ENCODE measurements at regions not wholly inside any gene's neighbourhood (a gene's known extent, or its start where the extent isn't known, plus 50 kb on each side); places are given as distances from the start of the nearest gene placed in this dataset.

DNA sequence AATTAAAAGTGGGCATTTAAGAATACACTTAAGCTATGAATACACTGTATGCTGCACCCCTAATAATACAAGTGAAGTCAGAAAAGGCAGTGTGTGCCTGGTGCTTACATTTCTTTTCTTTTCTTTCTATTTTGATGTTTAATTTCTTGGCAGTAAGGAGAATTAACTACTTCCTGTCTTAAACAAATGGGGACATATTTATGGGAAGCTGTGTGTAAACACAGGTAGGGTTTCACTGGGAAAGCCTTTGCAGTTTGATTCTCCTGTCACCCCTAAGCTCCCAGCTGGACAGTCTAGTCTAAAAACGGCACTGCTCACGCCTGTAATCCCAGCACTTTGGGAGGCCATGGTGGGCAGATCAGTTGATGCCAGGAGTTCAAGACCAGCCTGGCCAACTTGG, 146.0 kb downstream of the MIS18A start:
- FAIRE-seq: no peak

DNA sequence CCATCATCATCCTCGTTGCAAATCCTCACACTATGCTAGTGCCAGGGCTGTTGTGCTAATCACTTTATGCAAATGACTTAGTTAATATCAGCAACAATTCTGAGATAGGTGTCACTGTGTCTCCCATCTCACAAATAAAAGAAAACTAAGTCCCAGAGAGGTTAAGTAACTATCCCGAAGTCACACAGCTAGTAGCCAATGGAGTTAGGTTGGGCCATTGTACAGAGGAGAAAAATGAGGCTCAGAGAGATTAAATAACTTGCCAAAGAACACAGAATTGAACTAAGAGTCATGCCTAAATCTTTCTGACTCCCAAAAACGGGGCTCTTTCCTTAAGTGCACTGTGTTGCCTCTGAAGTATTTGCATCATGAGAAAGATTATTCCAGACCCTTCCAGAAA, 146.4 kb downstream of the MIS18A start:
- no peak for FAIRE-seq

DNA sequence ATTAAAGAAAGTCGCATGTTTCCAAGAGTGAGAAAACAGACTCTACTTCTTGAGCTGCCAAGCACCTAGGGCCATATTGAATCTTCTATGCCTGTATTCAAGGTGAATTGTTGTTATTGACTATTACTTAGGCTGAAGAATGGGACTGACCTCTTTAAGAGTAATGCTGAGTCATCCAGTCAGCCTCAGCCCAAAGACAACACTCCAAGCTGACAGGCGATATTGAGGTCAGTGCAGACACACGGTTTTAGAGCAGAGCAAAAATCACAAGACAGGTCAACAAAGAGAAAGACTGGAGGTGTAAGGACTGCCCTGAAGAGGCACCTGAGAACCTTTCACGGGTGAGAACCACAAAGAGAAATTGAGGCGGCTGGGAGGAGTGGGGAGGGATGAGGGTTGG, 146.9 kb downstream of the MIS18A start:
- no peak for FAIRE-seq

DNA sequence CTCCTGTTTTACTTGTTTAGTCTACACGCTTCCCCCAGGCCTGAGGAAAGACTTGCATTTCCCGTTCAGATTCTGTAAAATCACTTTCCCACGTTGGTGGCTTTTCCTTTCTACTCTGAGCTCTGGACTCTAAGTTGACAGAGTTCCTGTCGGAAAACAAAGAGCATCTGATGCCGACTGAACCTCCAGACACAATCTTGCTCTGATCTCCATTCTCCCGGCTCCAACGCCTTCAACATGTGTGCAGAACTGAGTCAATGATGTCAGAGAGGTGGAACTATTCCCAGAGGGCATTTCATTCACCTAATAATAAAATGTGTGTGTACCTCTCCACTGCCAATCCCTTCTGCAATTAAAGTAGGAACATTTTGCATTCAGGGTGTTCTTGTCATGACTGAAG, 147.7 kb downstream of the MIS18A start:
- FAIRE-seq: no peak

DNA sequence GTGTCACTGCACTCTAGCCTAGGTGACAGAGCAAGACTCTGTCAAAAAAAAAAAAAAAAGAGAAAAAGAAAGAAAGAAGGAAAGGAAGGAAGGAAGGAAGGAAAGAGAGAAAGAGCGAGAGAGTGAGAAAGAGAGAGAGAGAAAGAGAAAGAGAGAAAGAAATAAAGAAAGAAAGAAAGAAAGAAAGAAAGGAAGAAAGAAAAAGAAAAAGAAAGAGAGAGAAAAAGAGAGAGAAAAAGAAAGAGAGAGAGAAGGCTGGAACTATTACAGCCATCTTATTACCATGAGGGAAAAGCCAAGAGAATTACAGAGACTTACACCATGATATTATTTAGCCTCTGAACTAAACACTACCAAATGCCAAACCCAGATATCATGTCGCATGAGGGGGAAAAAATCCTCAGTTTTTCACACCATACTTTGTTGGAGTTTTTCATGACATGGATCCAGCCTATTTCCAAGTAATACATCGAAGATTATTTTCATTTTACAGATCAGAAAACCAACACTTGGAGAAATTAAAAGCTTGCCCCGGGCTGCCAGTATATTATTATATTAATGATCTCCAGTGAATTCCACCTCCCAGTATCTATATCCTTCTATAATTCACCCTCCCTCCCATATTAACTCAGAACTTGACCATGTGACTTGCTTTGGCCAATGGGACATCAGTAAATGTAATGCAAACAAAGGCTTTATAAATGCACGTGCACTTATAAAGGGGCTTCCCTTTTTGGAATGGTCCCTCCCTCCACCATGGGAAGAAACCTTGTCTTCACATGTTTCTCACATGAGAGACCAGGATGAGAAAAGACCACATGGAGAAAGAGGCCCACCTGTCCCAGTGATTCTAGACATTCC, 148.6 kb downstream of the MIS18A start:
- FAIRE-seq: no peak

DNA sequence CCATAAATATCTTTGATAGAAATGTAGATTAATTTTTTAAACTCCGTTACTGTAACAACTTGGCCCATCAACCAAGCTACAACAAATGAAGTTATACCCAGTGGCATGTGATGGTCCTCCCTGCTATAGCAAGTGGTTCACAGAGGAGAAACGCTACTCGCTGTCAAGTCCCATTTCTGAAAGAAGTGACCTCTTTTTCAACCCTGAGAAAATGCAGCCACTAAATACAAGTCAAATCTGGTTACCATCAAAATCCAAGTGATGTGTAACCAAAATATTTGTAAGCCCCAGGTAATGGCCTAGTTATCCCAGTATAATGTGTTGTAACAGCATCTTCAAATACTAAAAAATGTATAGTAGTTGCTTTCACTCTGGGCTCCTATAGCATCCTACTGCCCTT, 151.8 kb downstream of the MIS18A start:
- no peak for FAIRE-seq

DNA sequence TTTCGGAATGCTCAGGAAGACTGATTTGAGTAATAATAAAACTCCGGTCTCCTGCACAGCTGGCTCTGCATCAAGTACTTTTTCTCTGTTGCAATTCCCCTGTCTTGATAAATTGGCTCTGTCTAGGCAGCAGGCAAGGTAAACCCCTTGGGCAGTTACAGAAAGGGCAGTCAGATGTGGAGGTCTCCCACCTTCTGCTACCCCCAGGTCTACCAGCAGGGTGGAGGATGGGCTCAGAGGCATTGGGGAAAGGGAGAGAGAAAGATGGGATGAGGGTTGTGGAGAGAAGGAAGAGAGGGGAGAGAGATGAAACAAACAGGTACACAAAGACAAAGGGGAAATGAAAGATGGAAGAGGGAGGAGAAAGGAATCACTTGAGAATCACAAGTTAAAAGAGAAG, 156.8 kb downstream of the MIS18A start:
- no peak for FAIRE-seq

DNA sequence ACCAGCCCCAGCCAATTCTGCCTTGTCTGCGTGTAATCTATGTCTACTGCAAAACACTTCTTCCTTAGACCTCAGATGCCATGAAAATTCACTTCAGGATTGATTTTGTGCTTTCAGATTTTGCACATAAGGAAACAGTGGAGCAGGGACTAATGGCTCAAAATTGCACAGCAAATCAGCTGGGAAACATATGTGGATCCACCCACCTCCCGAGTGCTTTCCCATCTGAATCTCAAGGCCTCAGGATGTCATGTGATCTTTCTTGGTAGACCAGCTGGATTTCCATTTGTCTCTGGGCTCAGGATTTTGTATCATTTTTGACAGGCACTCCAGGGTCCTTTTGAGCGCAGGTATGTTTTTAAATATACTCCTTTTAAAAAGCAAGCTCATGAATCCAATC, 158.6 kb downstream of the MIS18A start:
- no peak for FAIRE-seq

DNA sequence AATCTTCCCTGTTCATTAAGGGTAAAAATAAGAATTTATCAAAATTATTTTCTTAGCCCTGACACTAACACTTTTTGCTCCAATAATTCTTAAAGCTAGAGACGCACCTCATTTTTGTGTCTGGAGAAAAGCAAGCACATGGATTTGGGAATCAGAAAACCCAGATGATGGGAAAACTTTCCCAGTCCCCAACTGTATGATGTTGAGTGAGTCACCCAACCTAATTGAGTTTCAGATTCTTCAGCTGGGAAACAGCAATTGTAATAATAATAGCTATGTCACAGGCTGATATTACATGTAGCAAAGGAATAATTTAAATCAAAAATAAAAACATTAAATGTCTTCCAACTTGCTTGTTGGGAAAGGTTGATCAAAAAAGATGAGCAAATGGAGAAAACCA, 159.0 kb downstream of the MIS18A start:
- no peak for FAIRE-seq

DNA sequence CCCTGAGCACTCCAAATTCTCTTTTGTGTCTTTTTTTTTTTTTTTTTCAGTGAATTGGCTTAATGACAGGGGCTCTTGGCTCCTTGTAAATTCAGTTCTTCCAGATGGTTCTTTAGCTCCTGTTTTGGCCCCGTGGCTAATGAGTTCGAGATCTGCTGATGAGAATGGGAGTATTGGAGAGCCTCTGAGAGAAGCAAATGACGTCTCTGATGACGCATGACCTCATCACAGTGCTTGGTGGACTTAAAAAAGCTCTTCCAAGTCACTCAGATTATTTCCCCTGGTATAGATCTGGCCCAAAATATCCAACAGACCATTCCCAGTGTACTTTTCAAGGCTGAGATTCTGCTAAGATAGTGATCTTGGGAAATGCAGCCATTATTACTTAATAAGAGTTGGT, 159.5 kb downstream of the MIS18A start:
- FAIRE-seq: no peak

DNA sequence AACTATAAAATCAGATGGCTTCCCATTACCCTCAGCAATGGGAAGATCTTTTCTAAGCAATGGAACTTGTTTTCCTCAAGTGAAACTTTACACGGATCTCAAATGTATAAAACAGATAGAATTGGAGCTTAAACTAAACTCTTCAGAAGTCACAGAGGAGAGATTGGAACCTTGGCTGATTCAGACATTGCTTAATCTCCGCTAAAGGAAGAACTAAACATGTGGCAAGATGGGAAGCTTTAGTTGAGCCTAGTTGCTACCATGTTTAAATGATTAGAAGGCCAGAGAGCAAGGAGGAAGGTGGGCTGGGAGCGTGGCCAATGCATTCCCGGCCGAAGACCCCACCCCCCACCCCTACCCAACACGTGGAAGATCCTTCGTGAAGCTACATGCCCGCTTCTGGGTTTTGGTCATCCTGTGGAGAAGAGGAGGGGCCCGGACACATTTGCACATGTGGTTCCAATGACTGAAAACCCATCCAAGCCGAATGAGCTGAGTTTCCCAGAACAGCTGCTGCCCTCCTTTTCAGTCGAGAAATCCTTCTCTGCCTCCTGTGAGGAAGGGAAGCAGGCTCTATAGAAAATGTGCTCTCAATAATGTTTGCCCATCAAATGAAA, 164.3 kb downstream of the MIS18A start:
- no peak for FAIRE-seq

DNA sequence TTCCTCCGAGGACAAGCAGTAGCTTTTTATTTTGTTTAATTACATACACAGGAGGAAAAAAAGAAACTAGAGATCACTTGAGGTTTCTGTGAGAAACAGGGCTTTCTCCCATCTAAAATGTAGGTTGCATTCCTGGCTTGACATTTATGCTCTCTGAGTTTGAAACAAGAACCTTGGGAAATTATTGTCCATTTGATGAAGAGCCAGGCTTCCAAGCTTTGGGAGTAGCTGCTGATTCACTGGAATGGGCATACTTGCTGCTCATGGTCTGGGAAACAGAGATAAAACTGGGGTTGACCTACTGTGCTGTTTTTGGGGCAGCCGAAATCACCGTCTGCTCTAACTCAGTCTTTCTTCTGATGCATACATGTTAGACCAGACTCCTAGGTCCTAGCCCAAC, 165.4 kb downstream of the MIS18A start:
- FAIRE-seq: no peak

DNA sequence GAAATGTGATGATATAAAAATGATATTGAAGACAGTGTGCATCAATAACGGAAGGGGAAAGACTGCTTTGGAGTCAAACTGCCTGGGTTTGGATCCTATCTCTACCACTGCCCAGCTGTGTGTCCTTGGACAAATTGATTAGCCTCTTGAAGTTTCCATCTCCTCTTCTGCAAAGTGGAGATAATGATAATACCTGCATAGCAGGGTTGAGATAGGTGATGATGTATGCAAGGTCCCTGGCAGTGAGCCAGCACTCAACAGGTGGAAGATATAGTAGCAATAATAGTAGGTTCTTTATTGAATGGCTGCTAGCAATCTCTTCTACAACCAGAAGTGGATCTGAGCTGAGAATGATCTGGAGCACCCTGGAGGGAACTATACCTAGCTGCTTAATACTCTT, 166.7 kb downstream of the MIS18A start:
- FAIRE-seq: no peak

DNA sequence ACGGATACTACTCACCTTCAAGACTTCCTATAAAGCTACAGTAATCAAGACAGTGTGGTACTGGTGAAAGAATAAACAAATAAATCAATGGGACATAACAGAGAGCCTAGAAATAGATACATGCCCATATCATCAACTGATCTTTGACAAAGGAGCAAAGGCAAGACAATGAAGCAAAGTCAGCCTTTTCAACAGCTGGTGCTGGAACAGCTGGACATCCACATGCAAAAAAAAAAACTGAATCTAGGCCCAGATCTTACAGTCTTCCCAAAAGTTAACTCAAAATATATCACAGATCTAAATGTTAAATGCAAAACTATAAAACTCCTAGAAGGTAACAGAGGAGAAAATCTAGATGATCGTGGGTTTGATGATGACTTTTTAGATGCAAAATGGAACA, 170.3 kb downstream of the MIS18A start:
- FAIRE-seq: no peak

DNA sequence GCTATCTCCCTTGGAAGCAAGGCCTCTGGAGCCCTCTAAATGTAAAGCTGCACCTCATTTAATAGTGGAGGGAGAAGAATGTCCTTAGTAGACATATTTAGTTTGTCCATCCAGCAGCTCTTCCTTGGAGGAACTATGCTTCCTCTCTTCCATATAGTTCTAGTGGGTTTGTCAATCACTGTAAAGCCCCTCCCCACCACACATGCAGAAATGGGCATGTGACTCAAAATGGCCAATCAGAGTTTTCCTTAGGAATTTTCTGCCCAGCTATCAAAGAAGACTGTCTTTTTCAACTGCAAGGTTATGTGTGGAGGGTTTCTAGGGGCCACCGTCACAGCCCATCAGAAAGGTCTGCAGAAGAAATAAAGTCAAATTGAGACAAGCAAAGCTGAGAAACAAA, 175.5 kb downstream of the MIS18A start:
- FAIRE-seq: no peak

DNA sequence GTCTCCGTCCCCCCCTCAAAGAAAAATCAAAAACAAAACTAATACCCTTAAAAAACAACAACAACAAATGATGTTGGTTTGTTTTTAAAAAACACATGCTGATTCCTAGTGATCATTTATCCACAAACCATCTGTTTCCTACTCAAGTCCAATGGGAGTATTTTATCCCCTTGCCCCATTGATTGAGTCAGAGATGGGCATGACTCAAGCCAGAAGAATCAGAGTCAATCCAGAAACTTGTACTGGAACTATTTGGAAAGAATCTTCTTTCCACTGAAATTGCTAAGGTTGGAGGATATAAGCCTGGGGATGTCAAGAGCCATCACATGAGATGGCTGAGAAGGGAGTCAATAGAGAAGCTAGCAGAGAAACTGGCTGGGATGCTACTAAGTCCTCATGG, 176.4 kb downstream of the MIS18A start:
- no peak for FAIRE-seq

DNA sequence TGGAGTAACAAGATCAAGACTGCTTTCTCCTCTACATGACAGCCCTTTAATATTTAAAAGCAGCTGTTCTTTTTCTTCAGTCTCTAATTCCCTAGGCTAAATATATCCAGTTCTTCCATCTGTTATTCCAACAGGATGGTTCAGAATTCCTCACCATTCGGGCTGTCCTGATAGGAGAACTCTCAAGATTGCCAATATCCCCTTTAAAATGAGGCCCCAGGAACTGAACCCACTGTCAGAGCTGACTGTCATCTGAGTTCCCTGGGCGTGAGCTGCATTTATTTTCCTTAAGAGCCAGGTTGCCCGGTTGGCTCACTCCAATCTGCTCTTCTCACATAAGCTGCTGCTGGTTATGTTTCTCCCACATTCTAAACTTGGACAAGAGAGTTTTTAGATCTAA, 177.6 kb downstream of the MIS18A start:
- no peak for FAIRE-seq

DNA sequence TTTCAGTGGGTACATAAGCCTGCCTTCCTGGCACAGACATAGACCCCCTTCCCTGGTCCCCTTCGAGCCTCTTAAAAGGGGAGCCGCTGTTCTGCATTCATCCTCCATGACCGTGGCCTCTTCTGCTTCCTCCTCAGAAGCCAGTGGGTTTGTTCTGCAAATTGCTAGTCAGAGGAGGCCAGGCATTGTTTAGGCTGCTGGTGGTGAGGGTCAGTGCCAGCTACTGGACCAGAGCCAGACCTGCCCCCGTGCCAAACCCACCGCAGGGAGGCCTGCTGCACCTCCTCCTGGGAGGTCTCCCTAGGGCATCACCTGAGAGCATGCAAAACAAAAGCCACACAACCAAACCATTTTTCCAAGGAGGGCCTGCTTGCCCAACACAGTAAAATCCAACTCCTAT, 178.4 kb downstream of the MIS18A start:
- no peak for FAIRE-seq

DNA sequence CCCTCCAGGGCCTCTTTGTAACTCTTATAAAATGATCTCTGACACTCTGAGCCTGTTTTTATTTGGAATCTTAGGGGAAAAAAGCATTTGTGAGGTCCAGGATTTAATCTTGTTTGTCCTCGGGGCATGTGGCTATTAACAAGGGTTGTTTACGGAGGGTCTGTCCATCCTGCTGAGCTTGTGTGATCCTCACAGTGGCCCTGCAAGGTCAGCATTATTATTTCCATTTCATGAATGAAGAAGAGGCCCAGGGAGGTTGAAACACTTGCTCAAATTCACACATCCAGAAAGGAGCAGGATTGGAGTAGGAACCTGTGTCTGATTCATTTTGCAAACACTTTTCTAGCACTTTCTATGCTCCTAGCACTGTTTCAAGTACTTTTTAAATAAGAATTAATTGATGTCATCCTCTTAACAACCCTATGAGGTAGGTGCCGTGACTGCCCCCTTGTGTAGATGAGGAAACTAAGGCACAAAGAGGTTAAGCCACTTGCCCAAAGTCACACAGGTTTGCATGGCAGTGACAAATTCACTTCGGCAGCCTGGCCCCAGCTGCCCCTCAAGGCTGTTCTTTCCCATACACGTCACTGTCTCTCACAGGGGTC, 178.9 kb downstream of the MIS18A start:
- FAIRE-seq: no peak

DNA sequence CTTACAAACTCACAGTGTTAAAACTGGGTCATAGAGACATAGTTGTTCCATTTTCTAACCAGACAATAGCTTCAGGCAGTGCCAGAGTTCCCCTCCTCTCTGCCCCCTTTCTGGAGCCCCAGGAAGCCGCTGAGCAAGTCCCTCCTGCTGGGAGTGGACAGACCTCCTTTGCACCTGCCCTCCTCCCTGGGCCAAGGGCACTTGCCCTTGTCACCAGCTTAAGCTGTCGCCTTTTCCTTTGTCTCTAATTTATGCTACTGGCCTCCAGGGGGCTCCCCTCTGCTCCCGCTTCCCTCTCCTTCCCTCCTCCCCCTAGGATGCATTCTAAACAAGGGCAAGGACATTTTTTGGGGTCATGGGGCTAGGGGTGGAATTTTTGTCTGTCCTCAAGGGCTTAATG, 182.4 kb downstream of the MIS18A start:
- no peak for FAIRE-seq

DNA sequence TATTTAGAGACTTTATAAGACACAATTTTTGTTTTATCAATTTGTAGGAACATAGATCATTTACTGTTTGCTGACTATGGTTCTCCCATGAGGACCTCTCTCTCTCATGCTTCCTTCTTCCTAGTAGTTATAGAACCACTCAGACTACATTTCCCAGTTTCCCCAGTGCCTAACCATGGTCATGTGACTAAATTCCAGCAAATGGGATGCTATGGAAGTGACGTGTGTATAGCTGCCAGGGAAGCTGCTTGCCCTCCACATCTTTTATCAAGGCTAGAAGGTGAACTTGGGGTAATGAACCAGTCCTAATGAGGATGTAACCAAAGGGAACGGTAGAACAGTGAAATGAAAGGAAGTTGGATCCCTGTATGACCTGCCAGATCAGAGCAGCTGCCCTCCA, 184.0 kb downstream of the MIS18A start:
- FAIRE-seq: no peak

DNA sequence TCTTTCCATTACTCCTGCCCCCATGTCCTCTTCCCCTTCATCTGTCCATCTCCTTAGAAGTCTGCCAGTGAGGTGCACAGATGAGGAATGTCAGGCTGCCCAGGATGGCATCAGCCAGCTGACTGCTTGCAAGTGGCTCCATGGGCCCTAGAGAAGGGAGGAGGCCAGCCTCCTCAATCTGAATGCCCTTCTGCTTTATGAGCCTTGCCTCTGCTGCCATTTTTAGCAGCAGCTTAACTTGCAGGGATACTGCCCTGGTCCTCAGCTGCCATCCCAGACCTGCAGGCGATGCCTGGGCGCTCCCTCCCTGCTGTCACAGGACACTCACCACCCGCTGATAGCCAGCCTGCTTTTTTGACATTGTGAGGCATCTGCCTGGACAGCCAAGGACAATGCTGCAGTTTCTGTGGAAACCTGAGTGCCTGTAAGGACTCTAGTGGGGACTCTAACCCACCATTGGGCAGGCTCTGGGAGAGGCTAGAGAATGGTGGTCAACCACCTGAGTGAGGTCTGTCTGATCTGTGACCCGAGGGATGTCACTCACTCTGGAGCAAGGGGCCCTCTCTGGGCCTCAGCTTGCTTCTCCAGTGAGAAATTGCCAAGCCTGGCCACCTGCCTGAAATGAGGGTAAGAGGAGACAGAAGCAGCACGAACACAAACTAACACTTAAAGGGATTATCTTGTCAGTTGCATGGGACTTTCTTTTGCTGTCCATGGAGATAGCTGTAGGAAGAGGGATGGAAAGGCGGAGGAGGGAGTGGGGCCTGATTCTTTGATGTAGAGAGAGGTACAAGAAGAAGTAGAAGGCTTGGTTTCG, 185.0 kb downstream of the MIS18A start:
- no peak for FAIRE-seq

DNA sequence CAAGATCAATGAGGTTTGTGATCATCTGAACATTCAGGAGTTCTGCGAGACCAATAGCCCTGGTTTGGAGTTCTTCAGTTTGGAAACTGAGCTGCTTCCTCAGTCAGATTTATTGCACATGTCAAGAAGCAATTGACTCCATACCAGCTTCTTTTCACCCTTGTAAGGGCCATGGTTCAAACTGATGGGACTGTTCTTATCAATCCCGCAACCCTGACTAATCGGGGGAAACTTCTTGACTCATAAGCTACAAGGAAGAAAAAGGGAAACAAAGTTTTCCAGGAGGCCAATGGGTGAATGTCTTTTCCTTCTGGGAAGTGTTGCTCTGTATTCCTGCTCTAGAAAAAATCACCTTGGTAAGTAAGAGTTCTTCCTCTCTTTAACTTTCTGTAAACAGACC, 187.9 kb downstream of the MIS18A start:
- FAIRE-seq: no peak
